ENCODE measurements at regions not wholly inside any gene's neighbourhood (a gene's known extent, or its start where the extent isn't known, plus 50 kb on each side); places are given as distances from the start of the nearest gene placed in this dataset.
A peak's percentile ranks its signal among the peaks of the same experiment; 100 is the strongest.

DNA sequence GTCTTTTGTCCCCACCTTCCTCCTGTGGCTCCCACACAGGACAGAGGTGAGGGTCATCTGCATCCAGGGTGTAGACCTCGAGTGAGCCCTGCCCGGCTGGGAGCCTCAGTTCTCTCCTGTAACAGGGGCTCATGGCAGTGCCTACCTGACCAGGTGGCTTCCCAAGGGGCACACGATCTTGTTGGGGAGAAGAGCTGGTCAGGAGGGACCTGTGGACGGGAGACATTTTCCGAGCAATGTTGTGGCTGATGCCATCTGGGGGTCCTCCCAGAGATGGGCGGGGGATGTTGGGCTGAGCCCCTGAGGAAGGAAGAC lies 51.9 kb downstream of the CEBPB start:
- Histone ChIP-seq H3K27me3 (ENCODE audit: low read length) (no peaks in the 10 kb centered on the region), H3K4me1 (ENCODE audit: insufficient read depth, low read length) (peaks cover 55% of the 10 kb centered on the region), H3K4me2 (ENCODE audit: low read length) (peak overlapping the region; percentile 34), H3F3A (ENCODE audit: low read length, unreplicated experiment) (peaks cover 5% of the 10 kb centered on the region), H3K4me3 (ENCODE audit: low read length) (no peak overlapping the region), H3K27ac (ENCODE audit: low read length) (peak overlapping the region; percentile 75), H3K9me2 (replicated peaks; ENCODE audit: low read length) (no peaks in the 10 kb centered on the region), H3K9me3 (ENCODE audit: low read length) (no peaks in the 10 kb centered on the region), H4K20me1 (ENCODE audit: low read length) (no peaks in the 10 kb centered on the region), H3K9ac (ENCODE audit: low read length) (peak overlapping the region; percentile 67), H3K79me2 (ENCODE audit: low read length) (no peaks in the 10 kb centered on the region), H3K36me3 (ENCODE audit: low read depth, low read length) (no peaks in the 10 kb centered on the region), H2AFZ (ENCODE audit: low read length) (peak overlapping the region; percentile 64)
- intact Hi-C loops (cut with micrococcal nuclease): no loop called here
- DNase-seq (no peak), ATAC-seq (no peak)
- TF ChIP-seq EZH2 (IDR thresholded peaks at IDR 0.05; ENCODE audit: low read length, unreplicated experiment) (no peak), CTCF (conservative IDR thresholded peaks at IDR 0.05; ENCODE audit: low read depth, low read length) (no peak), EZH2phosphoT487 (IDR thresholded peaks at IDR 0.05; ENCODE audit: borderline replicate concordance, low read length) (no peak)
- BruUV-seq (replicated peaks): no TSS peak
- POLR2A ChIA-PET (ENCODE audit: unreplicated experiment): no interaction called here
- CTCF ChIA-PET: no interaction called here

DNA sequence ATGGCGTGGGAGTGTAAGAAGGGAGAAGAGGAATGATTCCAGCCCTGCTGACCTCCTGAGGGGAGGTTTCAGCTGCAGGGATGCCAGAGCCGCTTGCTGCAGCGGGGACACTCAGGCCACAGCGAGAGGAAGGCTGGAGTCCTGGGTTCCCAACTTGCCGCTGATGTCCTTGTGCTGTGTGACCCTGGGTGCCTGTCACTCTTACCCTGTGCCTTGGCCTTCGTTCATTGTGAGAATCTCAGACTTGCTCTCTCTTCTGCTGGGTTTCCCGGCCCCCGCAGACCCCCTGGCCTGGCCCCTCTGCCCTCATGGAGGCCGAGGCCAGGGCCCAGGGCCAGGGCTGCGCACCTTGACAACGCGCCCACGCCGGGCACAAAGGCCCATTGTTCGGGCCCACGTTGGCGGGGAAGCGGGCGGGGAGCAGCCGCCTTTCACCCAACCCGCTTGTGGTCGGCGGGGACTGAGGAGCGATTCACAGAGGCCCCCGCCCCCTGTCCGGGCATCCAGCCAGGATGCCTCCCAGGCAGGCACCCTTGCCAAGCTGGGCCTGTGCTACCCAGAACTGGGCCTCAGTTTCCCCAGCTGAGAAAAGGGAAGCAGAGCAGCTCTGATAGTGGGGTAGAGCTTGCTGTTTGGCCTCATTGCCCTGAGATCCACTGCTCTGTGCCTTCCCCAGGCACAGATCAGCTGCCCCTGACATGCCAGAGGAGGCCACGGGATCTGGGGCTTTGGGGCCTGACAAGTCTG lies 52.4 kb downstream of the CEBPB start:
- Histone ChIP-seq H4K20me1 (ENCODE audit: low read length) (no peaks in the 10 kb centered on the region), H3K4me2 (ENCODE audit: low read length) (peak overlapping the region; percentile 34), H3K9me2 (replicated peaks; ENCODE audit: low read length) (no peaks in the 10 kb centered on the region), H3K4me3 (ENCODE audit: low read length) (no peak overlapping the region), H3K79me2 (ENCODE audit: low read length) (no peaks in the 10 kb centered on the region), H3K9me3 (ENCODE audit: low read length) (no peaks in the 10 kb centered on the region), H3F3A (ENCODE audit: low read length, unreplicated experiment) (peaks cover 5% of the 10 kb centered on the region), H2AFZ (ENCODE audit: low read length) (peak overlapping the region; percentile 64), H3K36me3 (ENCODE audit: low read depth, low read length) (no peaks in the 10 kb centered on the region), H3K4me1 (ENCODE audit: insufficient read depth, low read length) (peaks cover 57% of the 10 kb centered on the region), H3K27me3 (ENCODE audit: low read length) (no peaks in the 10 kb centered on the region), H3K9ac (ENCODE audit: low read length) (peak overlapping the region; percentile 67), H3K27ac (ENCODE audit: low read length) (peak overlapping the region; percentile 75)
- peak; percentile 94 for DNase-seq
- BruUV-seq (replicated peaks): no TSS peak
- ChIA-PET POLR2A (ENCODE audit: unreplicated experiment) (no interaction called here), CTCF (no interaction called here)
- intact Hi-C loops (cut with micrococcal nuclease): no loop called here
- ATAC-seq: peak; percentile 72
- TF ChIP-seq CTCF (conservative IDR thresholded peaks at IDR 0.05; ENCODE audit: low read depth, low read length): no peak
- no peak for TF ChIP-seq EZH2 (IDR thresholded peaks at IDR 0.05; ENCODE audit: low read length, unreplicated experiment)

DNA sequence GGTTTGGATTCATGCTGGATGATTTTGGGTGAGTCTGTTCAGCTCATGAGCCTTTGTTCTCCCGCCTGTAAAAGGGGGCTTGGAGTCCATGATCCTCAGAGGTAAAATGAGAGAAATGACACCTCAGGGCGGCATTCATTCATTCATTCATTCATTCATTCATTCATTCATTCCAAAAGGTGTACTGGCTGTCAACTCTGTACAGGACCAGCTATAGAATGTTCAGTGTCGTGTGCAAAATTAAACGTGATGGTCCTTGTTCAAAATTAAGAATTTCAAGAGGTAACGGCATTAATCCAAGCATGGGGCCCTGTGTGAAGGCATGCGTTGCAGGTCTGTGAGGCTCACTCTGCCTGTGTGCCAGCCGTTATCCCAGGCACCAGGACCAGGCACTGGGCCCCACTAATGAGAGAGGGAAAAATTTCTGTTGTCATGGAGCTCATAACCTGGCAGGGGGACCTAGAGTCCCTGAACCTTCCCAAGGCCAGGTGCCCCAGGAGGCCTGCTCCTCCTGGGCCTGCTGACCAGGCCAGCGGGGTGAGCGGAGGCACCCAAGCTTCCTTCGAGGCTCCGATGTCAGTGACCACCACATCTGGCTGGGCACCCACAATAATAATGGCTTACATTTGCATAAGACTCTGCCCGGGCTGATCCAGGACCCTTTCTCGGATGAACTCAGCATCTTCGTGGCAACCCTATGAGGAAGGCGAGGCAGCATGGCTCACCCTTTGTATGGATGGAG lies 53.2 kb downstream of the CEBPB start:
- H3K9me2 ChIP-seq (replicated peaks; ENCODE audit: low read length): no peaks in the 10 kb centered on the region
- H3K9ac ChIP-seq (ENCODE audit: low read length): peak overlapping the region; percentile 40
- peak overlapping the region; percentile 34 for H3K4me2 ChIP-seq (ENCODE audit: low read length)
- POLR2A ChIA-PET (ENCODE audit: unreplicated experiment): no interaction called here
- intact Hi-C loops (cut with micrococcal nuclease): no loop called here
- peaks cover 60% of the 10 kb centered on the region for H3K4me1 ChIP-seq (ENCODE audit: insufficient read depth, low read length)
- H4K20me1 ChIP-seq (ENCODE audit: low read length): no peaks in the 10 kb centered on the region
- H3F3A ChIP-seq (ENCODE audit: low read length, unreplicated experiment): peaks cover 5% of the 10 kb centered on the region
- DNase-seq (no peak), ATAC-seq (no peak)
- no peaks in the 10 kb centered on the region for H3K79me2 ChIP-seq (ENCODE audit: low read length)
- TF ChIP-seq EZH2phosphoT487 (IDR thresholded peaks at IDR 0.05; ENCODE audit: borderline replicate concordance, low read length): no peak
- no peak for TF ChIP-seq CTCF (conservative IDR thresholded peaks at IDR 0.05; ENCODE audit: low read depth, low read length)
- no peak for TF ChIP-seq EZH2 (IDR thresholded peaks at IDR 0.05; ENCODE audit: low read length, unreplicated experiment)
- H3K9me3 ChIP-seq (ENCODE audit: low read length): no peaks in the 10 kb centered on the region
- BruUV-seq (replicated peaks): no TSS peak
- CTCF ChIA-PET: no interaction called here
- no peak overlapping the region for H3K4me3 ChIP-seq (ENCODE audit: low read length)
- H3K27me3 ChIP-seq (ENCODE audit: low read length): no peaks in the 10 kb centered on the region
- H2AFZ ChIP-seq (ENCODE audit: low read length): peak overlapping the region; percentile 64; the same call in 1 of the 2 replicates
- H3K36me3 ChIP-seq (ENCODE audit: low read depth, low read length): no peaks in the 10 kb centered on the region
- peak overlapping the region; percentile 75 for H3K27ac ChIP-seq (ENCODE audit: low read length)
